ENCODE measurements at regions not wholly inside any gene's neighbourhood (a gene's known extent, or its start where the extent isn't known, plus 50 kb on each side); places are given as distances from the start of the nearest gene placed in this dataset.

DNA sequence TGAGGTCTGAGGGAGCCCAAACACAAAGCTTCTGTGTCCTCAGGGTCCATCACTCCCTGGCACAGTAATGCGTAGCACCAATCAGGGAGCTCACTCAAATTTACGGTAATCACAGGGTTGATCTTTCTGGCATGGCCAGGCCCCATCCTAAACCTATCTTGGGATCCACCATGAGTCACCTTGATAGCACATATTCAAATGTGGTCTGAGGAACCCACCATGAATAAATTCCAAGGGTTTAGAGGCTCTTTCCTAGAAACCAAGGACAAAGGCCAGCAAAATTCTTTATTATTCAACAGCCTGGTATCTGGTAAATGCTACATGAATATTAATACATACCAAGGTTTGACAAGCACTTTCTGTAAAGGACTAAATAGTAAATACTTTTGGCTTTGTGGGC lies 254.5 kb downstream of the TLR4 start:
- Histone ChIP-seq H3F3A (ENCODE audit: insufficient read depth, low read length, poor library complexity, severe bottlenecking) (no peaks in the 10 kb centered on the region), H3K79me2 (replicated peaks; ENCODE audit: insufficient read depth, low read length) (no peaks in the 10 kb centered on the region), H2AFZ (ENCODE audit: low read depth, low read length) (no peak overlapping the region), H3K27ac (ENCODE audit: low read length) (no peak overlapping the region), H3K36me3 (ENCODE audit: insufficient read depth, low read length) (no peaks in the 10 kb centered on the region), H3K9me3 (ENCODE audit: low read length) (no peaks in the 10 kb centered on the region), H4K20me1 (ENCODE audit: insufficient read depth) (no peaks in the 10 kb centered on the region), H3K9me2 (ENCODE audit: insufficient read depth, low read length) (no peaks in the 10 kb centered on the region), H3K4me2 (ENCODE audit: low read length) (no peak overlapping the region), H3K9ac (ENCODE audit: low read length) (no peak overlapping the region), H3K27me3 (ENCODE audit: insufficient read depth, low read depth, low read length) (no peaks in the 10 kb centered on the region), H3K4me3 (ENCODE audit: low read length) (no peak overlapping the region)
- no peak for TF ChIP-seq TAF1 (IDR thresholded peaks at IDR 0.05; ENCODE audit: low read depth)
- no peak for TF ChIP-seq POLR2AphosphoS5 (IDR thresholded peaks at IDR 0.05)
- no peak for TF ChIP-seq SMC3 (conservative IDR thresholded peaks at IDR 0.05; ENCODE audit: poor library complexity)
- no peak for TF ChIP-seq EZH2 (IDR thresholded peaks at IDR 0.05; ENCODE audit: borderline replicate concordance, insufficient read depth, low read length, poor library complexity, severe bottlenecking)

DNA sequence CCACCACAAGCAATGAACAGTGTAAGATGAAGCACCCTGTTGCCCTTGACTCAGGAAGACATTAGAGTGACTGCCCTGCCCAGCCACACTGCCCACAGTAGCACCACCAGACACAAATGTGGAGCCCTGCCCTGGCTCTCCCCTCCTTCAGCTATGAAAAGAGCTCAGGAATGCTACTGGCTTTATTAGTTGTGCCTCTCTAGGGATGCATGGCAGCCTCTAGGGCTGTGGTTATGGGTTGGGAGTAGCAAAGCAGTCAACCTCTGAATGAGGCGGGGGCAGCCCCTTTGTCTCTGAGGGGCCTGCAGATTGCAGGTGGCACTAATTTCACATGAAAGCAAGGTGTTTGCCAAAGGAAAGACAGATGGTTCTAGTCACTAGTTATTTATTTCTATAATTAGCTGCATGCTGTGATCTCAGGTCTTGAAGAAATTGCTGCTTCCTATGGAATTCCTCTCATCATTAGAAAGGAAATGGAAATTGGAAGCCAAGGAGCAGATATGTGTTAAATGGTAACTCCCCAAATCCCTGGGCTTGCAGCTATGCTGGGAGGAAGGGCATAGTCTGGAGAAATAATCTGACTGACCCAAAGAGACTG lies 259.4 kb downstream of the TLR4 start:
- H3K36me3 ChIP-seq (ENCODE audit: insufficient read depth, low read length), result no peaks in the 10 kb centered on the region
- H3K9me2 ChIP-seq (ENCODE audit: insufficient read depth, low read length), result no peaks in the 10 kb centered on the region
- no peaks in the 10 kb centered on the region for H3K27me3 ChIP-seq (ENCODE audit: insufficient read depth, low read depth, low read length)
- TF ChIP-seq SMC3 (conservative IDR thresholded peaks at IDR 0.05; ENCODE audit: poor library complexity), result no peak
- TF ChIP-seq, protein P1, sequence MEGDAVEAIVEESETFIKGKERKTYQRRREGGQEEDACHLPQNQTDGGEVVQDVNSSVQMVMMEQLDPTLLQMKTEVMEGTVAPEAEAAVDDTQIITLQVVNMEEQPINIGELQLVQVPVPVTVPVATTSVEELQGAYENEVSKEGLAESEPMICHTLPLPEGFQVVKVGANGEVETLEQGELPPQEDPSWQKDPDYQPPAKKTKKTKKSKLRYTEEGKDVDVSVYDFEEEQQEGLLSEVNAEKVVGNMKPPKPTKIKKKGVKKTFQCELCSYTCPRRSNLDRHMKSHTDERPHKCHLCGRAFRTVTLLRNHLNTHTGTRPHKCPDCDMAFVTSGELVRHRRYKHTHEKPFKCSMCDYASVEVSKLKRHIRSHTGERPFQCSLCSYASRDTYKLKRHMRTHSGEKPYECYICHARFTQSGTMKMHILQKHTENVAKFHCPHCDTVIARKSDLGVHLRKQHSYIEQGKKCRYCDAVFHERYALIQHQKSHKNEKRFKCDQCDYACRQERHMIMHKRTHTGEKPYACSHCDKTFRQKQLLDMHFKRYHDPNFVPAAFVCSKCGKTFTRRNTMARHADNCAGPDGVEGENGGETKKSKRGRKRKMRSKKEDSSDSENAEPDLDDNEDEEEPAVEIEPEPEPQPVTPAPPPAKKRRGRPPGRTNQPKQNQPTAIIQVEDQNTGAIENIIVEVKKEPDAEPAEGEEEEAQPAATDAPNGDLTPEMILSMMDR (IDR thresholded peaks at IDR 0.05; ENCODE audit: poor library complexity, severe bottlenecking), result no peak
- TF ChIP-seq, protein P2, sequence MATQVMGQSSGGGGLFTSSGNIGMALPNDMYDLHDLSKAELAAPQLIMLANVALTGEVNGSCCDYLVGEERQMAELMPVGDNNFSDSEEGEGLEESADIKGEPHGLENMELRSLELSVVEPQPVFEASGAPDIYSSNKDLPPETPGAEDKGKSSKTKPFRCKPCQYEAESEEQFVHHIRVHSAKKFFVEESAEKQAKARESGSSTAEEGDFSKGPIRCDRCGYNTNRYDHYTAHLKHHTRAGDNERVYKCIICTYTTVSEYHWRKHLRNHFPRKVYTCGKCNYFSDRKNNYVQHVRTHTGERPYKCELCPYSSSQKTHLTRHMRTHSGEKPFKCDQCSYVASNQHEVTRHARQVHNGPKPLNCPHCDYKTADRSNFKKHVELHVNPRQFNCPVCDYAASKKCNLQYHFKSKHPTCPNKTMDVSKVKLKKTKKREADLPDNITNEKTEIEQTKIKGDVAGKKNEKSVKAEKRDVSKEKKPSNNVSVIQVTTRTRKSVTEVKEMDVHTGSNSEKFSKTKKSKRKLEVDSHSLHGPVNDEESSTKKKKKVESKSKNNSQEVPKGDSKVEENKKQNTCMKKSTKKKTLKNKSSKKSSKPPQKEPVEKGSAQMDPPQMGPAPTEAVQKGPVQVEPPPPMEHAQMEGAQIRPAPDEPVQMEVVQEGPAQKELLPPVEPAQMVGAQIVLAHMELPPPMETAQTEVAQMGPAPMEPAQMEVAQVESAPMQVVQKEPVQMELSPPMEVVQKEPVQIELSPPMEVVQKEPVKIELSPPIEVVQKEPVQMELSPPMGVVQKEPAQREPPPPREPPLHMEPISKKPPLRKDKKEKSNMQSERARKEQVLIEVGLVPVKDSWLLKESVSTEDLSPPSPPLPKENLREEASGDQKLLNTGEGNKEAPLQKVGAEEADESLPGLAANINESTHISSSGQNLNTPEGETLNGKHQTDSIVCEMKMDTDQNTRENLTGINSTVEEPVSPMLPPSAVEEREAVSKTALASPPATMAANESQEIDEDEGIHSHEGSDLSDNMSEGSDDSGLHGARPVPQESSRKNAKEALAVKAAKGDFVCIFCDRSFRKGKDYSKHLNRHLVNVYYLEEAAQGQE (IDR thresholded peaks at IDR 0.05; ENCODE audit: borderline replicate concordance), result no peak
- TF ChIP-seq RAD21 (conservative IDR thresholded peaks at IDR 0.05), result no peak
- TF ChIP-seq EP300 (conservative IDR thresholded peaks at IDR 0.05; ENCODE audit: poor library complexity, severe bottlenecking), result no peak
- no peak for TF ChIP-seq MXI1 (conservative IDR thresholded peaks at IDR 0.05; ENCODE audit: poor library complexity, severe bottlenecking)
- no peak for TF ChIP-seq POLR2AphosphoS5 (IDR thresholded peaks at IDR 0.05)
- TF ChIP-seq EZH2 (IDR thresholded peaks at IDR 0.05; ENCODE audit: borderline replicate concordance, insufficient read depth, low read length, poor library complexity, severe bottlenecking), result no peak
- no peak for TF ChIP-seq TAF1 (IDR thresholded peaks at IDR 0.05; ENCODE audit: low read depth)
- H2AFZ ChIP-seq (ENCODE audit: low read depth, low read length), result no peak overlapping the region
- no peak overlapping the region for H3K27ac ChIP-seq (ENCODE audit: low read length)
- no peaks in the 10 kb centered on the region for H3K9me3 ChIP-seq (ENCODE audit: low read length)
- H4K20me1 ChIP-seq (ENCODE audit: insufficient read depth), result no peaks in the 10 kb centered on the region
- H3K4me3 ChIP-seq (ENCODE audit: low read length), result no peak overlapping the region
- H3K79me2 ChIP-seq (replicated peaks; ENCODE audit: insufficient read depth, low read length), result no peaks in the 10 kb centered on the region
- no peaks in the 10 kb centered on the region for H3F3A ChIP-seq (ENCODE audit: insufficient read depth, low read length, poor library complexity, severe bottlenecking)
- no peak overlapping the region for H3K4me2 ChIP-seq (ENCODE audit: low read length)
- no peak overlapping the region for H3K9ac ChIP-seq (ENCODE audit: low read length)

Data from neural cell (in vitro differentiated cells).